ENCODE measurements at regions not wholly inside any gene's neighbourhood (a gene's known extent, or its start where the extent isn't known, plus 50 kb on each side); places are given as distances from the start of the nearest gene placed in this dataset.

DNA sequence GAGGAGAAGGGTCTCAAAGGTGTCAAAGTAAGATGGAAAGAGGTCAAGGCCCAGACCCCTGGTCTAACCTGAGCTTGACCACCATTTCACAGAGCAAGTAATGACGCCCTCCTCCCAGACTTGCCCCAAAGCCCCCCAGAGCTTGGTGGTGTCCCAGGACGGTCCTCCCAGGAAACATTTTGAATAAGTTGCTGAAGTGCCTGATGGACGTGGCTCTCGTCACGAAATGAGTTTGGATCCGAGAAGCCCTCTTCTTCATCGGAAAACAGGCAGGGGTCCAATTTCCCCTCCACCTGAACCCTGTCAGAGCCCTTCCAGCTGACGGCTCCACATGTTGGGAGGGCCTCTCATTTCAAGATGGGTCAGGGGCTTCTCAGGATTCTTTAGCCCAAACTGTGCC, 54.5 kb upstream of the TPM4 start:
- intact Hi-C loops (cut with DNase I; ENCODE audit: low total_unique reads) = loop anchor here (10.0 kb wide), 1 partner anchor 397 kb away; no protein-coding TSS in a partner anchor

DNA sequence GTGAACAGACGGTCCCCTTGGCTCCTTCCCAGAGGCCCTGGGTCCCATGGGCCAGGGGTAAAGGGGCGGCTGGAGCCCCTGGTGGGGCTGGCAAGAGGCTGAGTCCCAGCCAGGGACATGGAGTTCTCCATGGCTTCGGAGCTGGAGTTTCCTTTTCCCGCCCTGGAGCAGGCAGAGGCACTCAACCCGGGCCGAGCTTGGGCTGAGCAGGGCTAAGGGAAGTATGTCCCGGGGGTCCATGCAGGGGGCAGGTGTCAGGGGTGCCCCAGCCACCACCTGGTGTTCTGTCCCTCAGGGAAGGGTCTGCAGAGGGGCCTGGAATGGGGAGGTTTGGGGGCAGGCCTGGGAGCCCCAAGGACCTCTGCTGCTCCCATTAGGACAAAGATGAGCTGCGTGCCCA, 54.0 kb upstream of the TPM4 start:
- H3K4me3 ChIP-seq = no peak overlapping the region
- peak in 1 of 2 donors; percentile 55 for DNase-seq
- H3K4me1 ChIP-seq = no peaks in the 10 kb centered on the region
- no peaks in the 10 kb centered on the region for H3K9me3 ChIP-seq
- H3K36me3 ChIP-seq = no peaks in the 10 kb centered on the region
- H3K27me3 ChIP-seq = peaks cover 0 to 36% of the 10 kb centered on the region in 2 donors
- TF ChIP-seq, protein P1, sequence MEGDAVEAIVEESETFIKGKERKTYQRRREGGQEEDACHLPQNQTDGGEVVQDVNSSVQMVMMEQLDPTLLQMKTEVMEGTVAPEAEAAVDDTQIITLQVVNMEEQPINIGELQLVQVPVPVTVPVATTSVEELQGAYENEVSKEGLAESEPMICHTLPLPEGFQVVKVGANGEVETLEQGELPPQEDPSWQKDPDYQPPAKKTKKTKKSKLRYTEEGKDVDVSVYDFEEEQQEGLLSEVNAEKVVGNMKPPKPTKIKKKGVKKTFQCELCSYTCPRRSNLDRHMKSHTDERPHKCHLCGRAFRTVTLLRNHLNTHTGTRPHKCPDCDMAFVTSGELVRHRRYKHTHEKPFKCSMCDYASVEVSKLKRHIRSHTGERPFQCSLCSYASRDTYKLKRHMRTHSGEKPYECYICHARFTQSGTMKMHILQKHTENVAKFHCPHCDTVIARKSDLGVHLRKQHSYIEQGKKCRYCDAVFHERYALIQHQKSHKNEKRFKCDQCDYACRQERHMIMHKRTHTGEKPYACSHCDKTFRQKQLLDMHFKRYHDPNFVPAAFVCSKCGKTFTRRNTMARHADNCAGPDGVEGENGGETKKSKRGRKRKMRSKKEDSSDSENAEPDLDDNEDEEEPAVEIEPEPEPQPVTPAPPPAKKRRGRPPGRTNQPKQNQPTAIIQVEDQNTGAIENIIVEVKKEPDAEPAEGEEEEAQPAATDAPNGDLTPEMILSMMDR (IDR thresholded peaks at IDR 0.05) = no peak
- intact Hi-C loops (cut with DNase I; ENCODE audit: low total_unique reads) = loop anchor here (10.0 kb wide), 1 partner anchor 397 kb away; no protein-coding TSS in a partner anchor
- no peak overlapping the region for H3K27ac ChIP-seq

More for the DNA sequence above, 54.5 kb upstream of the TPM4 start:
- TF ChIP-seq, protein P1 (IDR thresholded peaks at IDR 0.05) = no peak
- DNase-seq = peak in 1 of 2 donors; percentile 28
- Histone ChIP-seq H3K36me3 (no peaks in the 10 kb centered on the region), H3K27me3 (peaks cover 0 to 36% of the 10 kb centered on the region in 2 donors), H3K4me3 (no peak overlapping the region), H3K27ac (no peak overlapping the region), H3K9me3 (no peaks in the 10 kb centered on the region), H3K4me1 (no peaks in the 10 kb centered on the region)

DNA sequence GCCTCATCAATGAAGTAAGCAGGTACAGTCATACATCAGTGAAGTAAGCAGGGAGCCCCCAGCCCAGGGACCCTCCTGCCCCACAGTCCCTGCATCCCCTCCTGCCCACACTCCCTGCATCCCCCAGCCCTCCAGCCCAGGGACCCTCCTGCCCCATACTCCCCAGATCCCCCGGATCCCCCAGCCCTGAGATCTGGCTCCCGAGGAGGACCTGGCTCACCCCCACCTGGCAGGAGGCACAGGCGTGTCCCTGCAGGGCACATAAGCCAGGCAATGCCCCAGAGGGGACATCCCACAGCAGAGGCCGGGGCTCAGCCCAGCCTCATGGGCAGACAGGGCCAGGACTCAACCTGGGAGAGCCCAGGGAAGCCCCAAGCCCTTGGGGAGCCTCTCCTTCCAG, 53.6 kb upstream of the TPM4 start:
- DNase-seq = peak in 1 of 2 donors; percentile 46
- Histone ChIP-seq H3K4me1 (no peaks in the 10 kb centered on the region), H3K36me3 (no peaks in the 10 kb centered on the region), H3K9me3 (no peaks in the 10 kb centered on the region), H3K27ac (no peak overlapping the region), H3K4me3 (no peak overlapping the region), H3K27me3 (peaks cover 0 to 36% of the 10 kb centered on the region in 2 donors)
- intact Hi-C loops (cut with DNase I; ENCODE audit: low total_unique reads) = loop anchor here (10.0 kb wide), 1 partner anchor 398 kb away; no protein-coding TSS in a partner anchor
- TF ChIP-seq, protein P1 (IDR thresholded peaks at IDR 0.05) = no peak

DNA sequence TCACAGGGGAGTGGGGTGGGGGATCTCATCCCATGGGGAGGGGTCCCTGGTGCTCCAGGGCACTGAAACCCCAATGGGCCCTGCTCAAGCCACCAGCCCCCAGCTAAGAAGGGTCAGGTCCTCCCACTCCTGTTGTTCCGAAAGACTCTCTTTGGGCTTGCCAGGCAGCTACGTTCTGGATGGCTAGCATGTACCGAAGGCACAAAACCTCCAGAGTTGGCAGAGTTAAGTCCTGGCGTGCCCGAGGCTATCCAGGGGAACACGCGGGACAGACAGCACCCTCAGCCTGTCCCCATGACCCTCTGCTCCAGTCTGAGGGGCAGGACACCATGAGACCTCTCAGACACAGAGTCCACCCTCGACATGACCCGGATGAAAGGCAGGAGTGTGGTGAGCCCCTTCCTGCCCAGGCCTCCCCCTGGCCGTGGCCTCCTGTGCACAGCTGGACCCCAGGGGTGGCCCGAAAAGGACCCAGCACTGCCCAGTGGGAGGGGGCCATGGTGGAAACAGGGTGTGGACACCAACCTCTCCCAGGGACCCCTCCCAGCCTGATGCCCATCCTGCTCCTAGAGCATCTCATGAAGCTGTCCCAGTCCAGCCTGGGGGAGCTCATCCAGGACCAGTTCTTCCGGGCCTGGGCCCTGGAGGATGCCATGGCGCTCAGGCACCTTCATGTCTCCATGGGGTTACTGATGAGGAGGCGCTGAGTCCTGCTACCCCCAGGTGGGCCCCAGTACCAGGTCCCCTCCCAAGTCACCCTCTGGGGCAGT, 53.0 kb upstream of the TPM4 start:
- no peak overlapping the region for H3K27ac ChIP-seq
- H3K9me3 ChIP-seq = no peaks in the 10 kb centered on the region
- TF ChIP-seq, protein P1 (IDR thresholded peaks at IDR 0.05) = no peak
- no peaks in the 10 kb centered on the region for H3K4me1 ChIP-seq
- H3K27me3 ChIP-seq = peaks cover 0 to 36% of the 10 kb centered on the region in 2 donors
- no peaks in the 10 kb centered on the region for H3K36me3 ChIP-seq
- DNase-seq = peak in 1 of 2 donors; percentile 44
- intact Hi-C loops (cut with DNase I; ENCODE audit: low total_unique reads) = loop anchor here (10.0 kb wide), 1 partner anchor 399 kb away; no protein-coding TSS in a partner anchor
- H3K4me3 ChIP-seq = no peak overlapping the region

DNA sequence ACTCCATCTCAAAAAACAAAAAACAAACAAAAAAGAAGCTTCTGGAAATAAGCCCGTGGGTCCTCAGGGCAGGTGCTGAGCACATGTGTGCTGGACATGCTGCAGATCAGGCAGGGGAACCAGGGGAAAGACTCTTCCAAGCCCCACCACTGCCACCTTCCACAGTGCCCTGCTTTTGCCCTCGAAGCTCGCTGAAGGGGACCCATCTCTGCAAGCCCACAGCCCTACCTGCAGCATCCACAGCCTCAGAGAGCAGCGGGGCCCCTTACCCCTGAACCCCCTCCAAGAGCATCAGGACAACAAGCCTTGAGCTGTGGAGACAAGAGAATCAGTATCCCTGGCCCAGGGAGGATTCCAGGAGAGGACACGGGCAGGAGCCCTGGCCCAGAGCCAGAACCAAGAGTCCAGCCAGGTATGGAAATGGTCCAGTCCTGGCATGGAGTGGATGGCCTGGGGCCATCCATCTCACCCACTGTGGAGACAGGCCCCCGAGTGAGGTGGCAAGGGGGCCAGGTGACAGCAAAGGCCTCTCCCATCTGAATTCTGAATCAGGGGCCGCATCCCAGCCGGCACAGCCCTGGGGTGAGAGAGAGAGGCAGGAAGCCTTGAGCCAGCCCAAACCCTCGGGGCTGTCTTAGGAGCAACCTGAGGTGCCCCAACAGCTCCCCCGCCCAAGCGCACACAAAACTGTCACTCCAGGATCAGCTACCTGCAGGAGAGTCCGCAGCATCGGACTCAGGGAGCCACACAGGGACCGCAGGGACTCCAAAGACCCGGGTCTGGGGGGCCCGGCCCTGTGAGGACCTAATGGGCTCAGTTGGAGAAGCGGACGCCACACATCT, 51.8 kb upstream of the TPM4 start:
- peak in 1 of 2 donors; percentile 38 for DNase-seq
- Histone ChIP-seq H3K27me3 (peaks cover 0 to 36% of the 10 kb centered on the region in 2 donors), H3K27ac (no peak overlapping the region), H3K9me3 (no peaks in the 10 kb centered on the region), H3K36me3 (no peaks in the 10 kb centered on the region), H3K4me3 (no peak overlapping the region), H3K4me1 (no peaks in the 10 kb centered on the region)
- intact Hi-C loops (cut with DNase I; ENCODE audit: low total_unique reads) = loop anchor here (10.0 kb wide), 1 partner anchor 400 kb away; no protein-coding TSS in a partner anchor
- TF ChIP-seq, protein P1 (IDR thresholded peaks at IDR 0.05) = no peak
